B cell (primary cell): ENCODE measurements at regions not wholly inside any gene's neighbourhood (a gene's known extent, or its start where the extent isn't known, plus 50 kb on each side); places are given as distances from the start of the nearest gene placed in this dataset.

Source experiments
- ATAC-seq: fragments of 200-7000 bp; cut with Tn5 transposase; one replicate; pipeline ENCODE4 v1.10.0; 2021; ENCODE audit warnings: low read depth, mild to moderate bottlenecking, moderate number of reproducible peaks, moderate library complexity
- CTCF ChIA-PET: fragments of 350-600 bp; sonication (Branson Sonifier 250); formaldehyde crosslinking; loops from one replicate; lab custom pipeline; 2021; ENCODE audit warnings: antibody characterized with exemption, inconsistent platforms; lab: Charles Lee
- POLR2A ChIA-PET: fragments of 350-600 bp; sonication (Branson Sonifier 250); formaldehyde crosslinking; loops from one replicate; lab custom pipeline; 2021; ENCODE audit warnings: antibody characterized with exemption; lab: Charles Lee
- DNase-seq: peaks from one replicate; pipeline ENCODE4 v3.0.0; 2013
- H2AFZ ChIP-seq: 2 replicates; pipeline ENCODE4 v1.6.1; 2012; ENCODE audit warnings: mild to moderate bottlenecking, low read depth, low read length; ENCODE audit not compliant: insufficient read depth, poor library complexity, severe bottlenecking
- H3K27ac ChIP-seq, 2 donors: 1 replicate in 1 of 2; 2 replicates in 1 of 2; pipeline ENCODE4 v1.5.1; 2012 to 2013; ENCODE audit warnings: low read length in 2 of 2, mild to moderate bottlenecking in 2 of 2, moderate library complexity in 1 of 2
- H3K27me3 ChIP-seq, 4 experiments: fragments of 200-600 bp in 1 of 4; sonication (generic) in 1 of 4; replicated peaks in 1 of 4; 1 replicate in 2 of 4; 2 replicates in 2 of 4; pipeline versions ENCODE4 v1.6.1 to v1.7.0; 2013 to 2016; ENCODE audit warnings: low read length in 3 of 4, mild to moderate bottlenecking in 2 of 4, mixed read lengths in 1 of 4, moderate library complexity in 1 of 4; ENCODE audit not compliant: insufficient read depth in 4 of 4, control insufficient read depth in 3 of 4; ENCODE audit errors: control extremely low read depth in 1 of 4
- H3K36me3 ChIP-seq, 2 experiments: replicated peaks in 1 of 2; 1 replicate in 1 of 2; 2 replicates in 1 of 2; pipeline versions ENCODE4 v1.6.1 to v1.7.1; 2013; ENCODE audit warnings: low read length in 1 of 2; ENCODE audit not compliant: insufficient read depth in 2 of 2, control insufficient read depth in 1 of 2; ENCODE audit errors: control extremely low read depth in 1 of 2, extremely low read depth in 1 of 2
- H3K4me1 ChIP-seq, 2 donors: fragments of 200-600 bp in 1 of 2; sonication (generic) in 1 of 2; 1 replicate in 1 of 2; 2 replicates in 1 of 2; pipeline versions ENCODE4 v1.5.1 to v1.6.1; 2013 to 2017; ENCODE audit warnings: low read length in 2 of 2; ENCODE audit not compliant: control insufficient read depth in 2 of 2, insufficient read depth in 2 of 2
- H3K4me2 ChIP-seq: replicated peaks from 2 replicates; pipeline ENCODE3; 2012; ENCODE audit warnings: mild to moderate bottlenecking, low read depth, low read length; ENCODE audit not compliant: poor library complexity, severe bottlenecking
- H3K4me3 ChIP-seq, 5 experiments: fragments of 200-600 bp in 1 of 5; sonication (generic) in 1 of 5; 1 replicate in 3 of 5; 2 replicates in 2 of 5; pipeline versions ENCODE4 v1.5.1 to v1.7.0; 2011 to 2016; ENCODE audit warnings: low read length in 4 of 5, mild to moderate bottlenecking in 4 of 5, low read depth in 2 of 5, control low read depth in 1 of 5, moderate library complexity in 1 of 5; ENCODE audit not compliant: insufficient read depth in 1 of 5; ENCODE audit errors: control extremely low read depth in 1 of 5, extremely low read depth in 1 of 5
- H3K79me2 ChIP-seq: fragments of 200-600 bp; sonication (generic); one replicate; pipeline ENCODE4 v1.6.0; 2016; ENCODE audit warnings: low read length; ENCODE audit not compliant: control insufficient read depth, insufficient read depth
- H3K9ac ChIP-seq: fragments of 200-600 bp; sonication (generic); 2 replicates; pipeline ENCODE4 v1.6.1; 2017; ENCODE audit warnings: mild to moderate bottlenecking, low read length, moderate library complexity
- H3K9me3 ChIP-seq, 3 donors: one replicate each; pipeline versions ENCODE4 v1.6.1 to v1.7.1; 2013; ENCODE audit warnings: low read length in 2 of 3; ENCODE audit not compliant: control insufficient read depth in 2 of 3, insufficient read depth in 1 of 3; ENCODE audit errors: control extremely low read depth in 1 of 3
- H4K20me1 ChIP-seq: 2 replicates; pipeline ENCODE4 v1.6.0; 2012; ENCODE audit warnings: mild to moderate bottlenecking, low read length; ENCODE audit not compliant: insufficient read depth, control insufficient read depth, poor library complexity, severe bottlenecking
- H3K27ac Mint-ChIP-seq: one replicate; pipeline ENCODE4 v1.8.0; 2021; ENCODE audit warnings: mixed read lengths
- H3K27me3 Mint-ChIP-seq: one replicate; pipeline ENCODE4 v1.8.0; 2021; ENCODE audit warnings: mixed read lengths
- H3K4me1 Mint-ChIP-seq: one replicate; pipeline ENCODE4 v1.8.0; 2021; ENCODE audit warnings: mixed read lengths
- H3K4me3 Mint-ChIP-seq: one replicate; pipeline ENCODE4 v1.8.0; 2021; ENCODE audit warnings: mixed read lengths
- H3K9me3 Mint-ChIP-seq: one replicate; pipeline ENCODE4 v1.8.0; 2022; ENCODE audit warnings: mixed read lengths; ENCODE audit not compliant: insufficient read depth
- CTCF ChIP-seq: fragments of 200-600 bp; IDR thresholded peaks from one replicate; pipeline ENCODE4 v1.8.0; 2022; ENCODE audit warnings: antibody characterized with exemption, mild to moderate bottlenecking
- EZH2 ChIP-seq: IDR thresholded peaks from 2 replicates; pipeline ENCODE4 v1.6.1; 2012; ENCODE audit warnings: borderline replicate concordance, low read depth, mild to moderate bottlenecking, moderate library complexity, low read length; ENCODE audit not compliant: insufficient read depth, poor library complexity, severe bottlenecking
- WGBS: methylation state at CpG from one replicate; pipeline ENCODE4 v1.1.5; 2013; ENCODE audit warnings: missing lambda C conversion rate; ENCODE audit not compliant: insufficient coverage; 5-methylcytosine and 5-hydroxymethylcytosine counted together
- intact Hi-C: fragments of 100-400 bp; cut with micrococcal nuclease; formaldehyde crosslinking; loops from one replicate; pipeline ENCODE4 v1.10.0; 2022

GRCh38 chr13:42703740-42704139 lies 77.6 kb upstream of the FAM216B start:
- POLR2A ChIA-PET = no interaction called here
- H3K79me2 ChIP-seq = no peaks in the 10 kb centered on the region
- no peaks in the 10 kb centered on the region for H3K4me1 Mint-ChIP-seq
- H3K9me3 ChIP-seq = no peaks in the 10 kb centered on the region
- no peak overlapping the region for H3K4me3 Mint-ChIP-seq
- no peaks in the 10 kb centered on the region for H3K4me1 ChIP-seq
- DNase-seq (no peak), ATAC-seq (no peak)
- H2AFZ ChIP-seq = no peak overlapping the region
- H3K27me3 Mint-ChIP-seq = peaks cover 34% of the 10 kb centered on the region
- H4K20me1 ChIP-seq = no peaks in the 10 kb centered on the region
- no peak overlapping the region for H3K9ac ChIP-seq
- peaks cover 0 to 6% (median 0%) of the 10 kb centered on the region in 4 experiments for H3K27me3 ChIP-seq
- no peak overlapping the region for H3K4me3 ChIP-seq
- CTCF ChIA-PET = no interaction called here
- no peak overlapping the region for H3K27ac Mint-ChIP-seq
- no peaks in the 10 kb centered on the region for H3K36me3 ChIP-seq
- no peak overlapping the region for H3K27ac ChIP-seq
- intact Hi-C loops = no loop called here
- TF ChIP-seq CTCF (no peak), EZH2 (no peak)
- H3K4me2 ChIP-seq = no peak overlapping the region
- no peaks in the 10 kb centered on the region for H3K9me3 Mint-ChIP-seq

- H3K4me1 ChIP-seq = no peaks in the 10 kb centered on the region
- no peaks in the 10 kb centered on the region for H3K9me3 ChIP-seq
- no peak overlapping the region for H3K4me2 ChIP-seq
- H4K20me1 ChIP-seq = no peaks in the 10 kb centered on the region
- H3K27me3 ChIP-seq = peaks cover 0 to 3% (median 0%) of the 10 kb centered on the region in 4 experiments
- ChIA-PET POLR2A (no interaction called here), CTCF (no interaction called here)
- Mint-ChIP-seq H3K27me3 (peaks cover 28% of the 10 kb centered on the region), H3K4me3 (no peak overlapping the region), H3K27ac (no peak overlapping the region), H3K9me3 (no peaks in the 10 kb centered on the region), H3K4me1 (no peaks in the 10 kb centered on the region)
- H3K36me3 ChIP-seq = no peaks in the 10 kb centered on the region
- H2AFZ ChIP-seq = no peak overlapping the region
- DNase-seq = no peak
- no peaks in the 10 kb centered on the region for H3K79me2 ChIP-seq
- intact Hi-C loops = no loop called here
- no peak for TF ChIP-seq EZH2
- no peak for TF ChIP-seq CTCF
- H3K9ac ChIP-seq = no peak overlapping the region
- 94% methylated on average over 2 of the region's 3 CpGs for WGBS
- H3K27ac ChIP-seq = no peak overlapping the region
- H3K4me3 ChIP-seq = no peak overlapping the region
- no peak for ATAC-seq
Observed at GRCh38 chr13:42706286-42706685, 75.1 kb upstream of the FAM216B start.
